Tibial nerve (tissue), 4 donors: ENCODE measurements at regions not wholly inside any gene's neighbourhood (a gene's known extent, or its start where the extent isn't known, plus 50 kb on each side); places are given as distances from the start of the nearest gene placed in this dataset.

Experiments
- CTCF ChIP-seq, 5 experiments: fragments of 200-600 bp in 3 of 5; fragments of 450-650 bp in 2 of 5; sonication (generic) in 3 of 5; IDR thresholded peaks; one replicate each; pipeline ENCODE4 v1.5.1; 2016 to 2019; ENCODE audit warnings: antibody characterized with exemption in 5 of 5, mild to moderate bottlenecking in 3 of 5, moderate library complexity in 2 of 5
- EP300 ChIP-seq, 2 donors: sonication (generic); formaldehyde crosslinking; IDR thresholded peaks; one replicate each; pipeline ENCODE4 v1.6.1; 2017; ENCODE audit warnings: antibody characterized with exemption in 2 of 2, mild to moderate bottlenecking in 1 of 2
- POLR2A ChIP-seq, 2 donors: fragments of 450-650 bp; IDR thresholded peaks; one replicate each; pipeline ENCODE4 v1.6.1; 2017; ENCODE audit warnings: antibody characterized with exemption in 2 of 2, mild to moderate bottlenecking in 2 of 2, moderate library complexity in 2 of 2

GRCh38 chr1:104402178-104402577 lies 652.5 kb downstream of the AMY1C start:
- TF ChIP-seq CTCF (IDR thresholded peaks at IDR 0.05) (no peak), POLR2A (IDR thresholded peaks at IDR 0.05) (no peak), EP300 (IDR thresholded peaks at IDR 0.05) (no peak)
